GM19324 (cell line): ENCODE measurements at regions not wholly inside any gene's neighbourhood (a gene's known extent, or its start where the extent isn't known, plus 50 kb on each side); places are given as distances from the start of the nearest gene placed in this dataset.

Experiments used
- ATAC-seq: cut with Tn5 transposase; IDR thresholded peaks from one replicate; pipeline ENCODE4 v1.9.1; 2021; ENCODE audit warnings: mild to moderate bottlenecking, moderate library complexity; ENCODE audit not compliant: unreplicated experiment, low FRiP score

- no peak for ATAC-seq
These were observed 124.2 kb upstream of the PTPN1 start for GRCh38 chr20:50385733-50386640.

DNA sequence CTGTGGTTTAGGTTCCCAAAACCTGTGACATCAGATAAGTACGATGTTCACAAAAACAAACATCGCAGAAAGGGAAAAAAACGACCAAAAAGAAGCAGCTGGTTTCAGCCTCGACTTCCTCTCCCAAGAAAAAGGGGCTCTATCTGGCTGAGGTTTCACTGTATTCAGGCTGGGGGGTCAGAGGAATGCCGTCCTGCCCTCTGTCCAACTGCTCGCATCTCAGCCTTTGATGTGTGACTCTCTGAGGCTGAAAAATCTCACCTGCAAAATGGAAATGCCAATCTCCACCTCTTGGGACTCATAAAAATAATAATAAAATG is 123.6 kb upstream of the PTPN1 start:
- ATAC-seq, result no peak

GRCh38 chr20:50387218-50387995 is 122.8 kb upstream of the PTPN1 start:
- no peak for ATAC-seq

GRCh38 chr20:50387996-50388332 is 122.2 kb upstream of the PTPN1 start:
- no peak for ATAC-seq

GRCh38 chr20:50388733-50389437 is 121.3 kb upstream of the PTPN1 start:
- ATAC-seq, result no peak

DNA sequence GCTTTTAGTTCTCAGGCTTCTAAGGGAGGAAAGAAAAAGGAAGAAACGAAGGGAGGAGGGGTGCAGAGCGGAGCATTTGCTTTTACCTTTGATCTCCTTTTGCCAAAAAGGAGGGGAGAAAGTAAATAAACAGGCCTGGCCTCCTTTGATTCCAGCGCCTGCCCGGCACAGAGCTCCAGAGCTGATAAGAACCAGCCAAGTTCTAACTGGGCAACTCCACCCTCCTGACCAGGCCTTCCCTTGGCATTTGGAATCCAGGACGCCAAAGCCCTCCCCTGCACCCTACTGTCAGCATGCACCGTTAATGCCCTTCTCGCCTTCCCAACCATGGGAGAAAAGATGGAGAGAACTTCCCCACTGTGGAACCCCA is 120.8 kb upstream of the PTPN1 start:
- no peak for ATAC-seq

- no peak for ATAC-seq
These were observed 120.1 kb upstream of the PTPN1 start for GRCh38 chr20:50389808-50390684.

DNA sequence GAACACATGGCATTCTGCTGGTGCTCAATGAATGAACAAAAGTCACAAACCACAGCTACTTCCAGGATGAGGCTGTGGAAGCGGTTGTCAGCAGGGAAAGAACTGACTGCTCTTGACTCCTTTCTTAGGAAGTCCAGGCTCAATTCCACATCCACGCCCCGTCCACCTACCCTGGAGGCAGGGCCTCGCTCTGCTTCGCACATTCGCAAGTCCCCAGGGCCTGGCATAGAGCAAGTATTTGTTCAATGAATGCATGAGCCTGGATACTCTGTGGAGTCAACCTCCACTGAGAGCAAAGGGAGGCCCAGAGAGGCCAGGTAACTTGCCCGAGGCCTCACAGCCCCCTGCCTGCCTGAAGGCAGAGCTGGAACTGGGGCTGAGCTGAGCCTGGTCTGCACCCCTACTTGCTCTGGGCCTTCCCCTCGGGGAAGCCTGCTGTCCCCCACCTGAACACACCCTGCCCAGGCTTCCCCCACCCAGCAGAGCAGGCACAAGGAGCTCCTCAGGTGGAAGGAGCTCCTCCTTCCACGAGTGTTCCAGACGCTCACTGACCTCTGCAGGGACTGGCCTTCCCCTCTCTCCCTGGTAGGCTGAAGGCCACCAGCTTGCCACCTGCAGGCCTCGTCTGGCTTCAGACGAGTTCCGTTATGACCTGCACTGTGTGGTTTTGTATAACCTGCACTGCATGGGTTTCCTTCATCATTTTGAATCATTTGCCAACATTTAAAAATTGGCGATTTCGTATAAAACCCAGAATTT is 119.3 kb upstream of the PTPN1 start:
- no peak for ATAC-seq

- ATAC-seq, result no peak
These were observed 118.6 kb upstream of the PTPN1 start for GRCh38 chr20:50391444-50392137.

GRCh38 chr20:50392138-50392866 is 117.9 kb upstream of the PTPN1 start:
- no peak for ATAC-seq

- no peak for ATAC-seq
These were observed 116.9 kb upstream of the PTPN1 start for GRCh38 chr20:50393242-50393641.

DNA sequence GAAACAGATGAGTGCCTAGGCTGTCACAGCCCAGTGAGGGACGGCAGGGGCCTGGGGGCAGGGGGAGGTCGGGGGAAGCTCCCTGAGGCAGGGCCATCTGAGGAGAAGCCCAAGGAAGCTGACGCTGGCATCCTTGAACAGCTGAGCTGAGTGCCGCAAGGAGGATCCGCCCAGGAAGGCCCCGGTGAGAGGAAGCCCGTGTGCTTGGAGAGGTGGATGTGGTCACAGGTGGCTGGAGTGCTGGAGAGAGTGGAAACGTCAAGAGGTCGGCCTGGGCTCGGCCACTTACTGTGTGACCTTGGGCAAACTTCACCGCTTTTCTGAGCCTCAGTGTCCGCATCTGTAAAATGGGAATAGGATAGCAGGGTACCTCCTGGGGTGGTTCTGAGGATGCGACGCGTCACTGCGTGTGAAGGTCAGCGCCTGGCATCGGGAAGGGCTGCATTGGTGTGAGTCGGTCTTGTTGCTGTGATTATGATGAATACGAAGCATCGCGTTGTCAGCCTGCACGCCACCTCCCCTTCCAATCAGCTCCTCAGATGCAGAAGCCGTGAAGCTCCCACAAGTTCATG is 116.1 kb upstream of the PTPN1 start:
- no peak for ATAC-seq

GRCh38 chr20:50394569-50394968 is 115.6 kb upstream of the PTPN1 start:
- ATAC-seq, result no peak

- ATAC-seq, result no peak
These were observed 114.9 kb upstream of the PTPN1 start for GRCh38 chr20:50395251-50395729.

DNA sequence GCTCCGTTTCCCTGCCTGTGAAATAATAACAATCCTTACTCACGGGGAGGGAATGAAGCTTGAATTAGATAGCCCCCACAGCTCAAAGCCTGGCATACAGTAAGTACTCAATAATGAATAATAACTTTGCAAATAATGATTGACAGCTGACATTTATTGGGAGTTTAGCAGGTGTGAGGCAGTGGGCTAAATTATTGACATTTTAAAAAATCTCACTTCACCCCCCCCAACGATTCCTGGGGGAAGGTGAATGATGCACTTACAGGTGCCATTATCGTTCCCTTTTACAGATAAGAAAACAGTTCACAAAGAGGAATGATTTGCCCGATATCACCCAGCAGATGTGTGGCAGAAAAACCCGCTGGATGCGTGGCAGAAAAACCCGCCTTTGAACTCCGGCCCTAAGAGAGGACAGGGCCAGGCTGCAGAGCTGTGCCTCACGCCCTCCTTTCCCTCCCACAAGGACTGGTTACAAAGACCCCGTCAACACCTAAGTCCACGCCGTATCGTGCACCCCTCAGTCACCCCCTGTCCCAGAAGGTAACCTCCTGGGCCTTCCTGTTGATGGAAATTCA is 114.2 kb upstream of the PTPN1 start:
- ATAC-seq, result no peak

- no peak for ATAC-seq
These were observed 113.6 kb upstream of the PTPN1 start for GRCh38 chr20:50396623-50397022.

DNA sequence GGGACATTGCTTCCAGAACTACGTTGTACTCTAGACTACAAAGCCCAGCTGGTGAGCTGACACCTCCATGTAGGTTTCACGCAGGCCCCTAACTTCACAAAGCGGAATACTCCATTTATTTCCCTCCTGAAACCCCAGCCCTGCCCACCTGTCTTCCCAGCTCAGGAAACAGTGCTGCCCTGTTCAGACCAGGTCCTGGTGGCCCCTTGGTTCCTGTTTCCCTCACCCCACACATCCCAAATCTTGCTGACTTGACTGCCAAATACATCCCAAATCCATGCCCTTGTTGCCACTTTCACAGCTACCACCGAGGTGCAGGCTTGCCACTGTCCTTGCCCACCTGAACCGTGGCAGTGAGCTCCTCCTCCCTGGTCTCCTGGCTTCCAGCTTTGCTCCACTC is 113.1 kb upstream of the PTPN1 start:
- ATAC-seq, result no peak

- no peak for ATAC-seq
These were observed 112.1 kb upstream of the PTPN1 start for GRCh38 chr20:50398064-50398463.
